ENCODE measurements at regions not wholly inside any gene's neighbourhood (a gene's known extent, or its start where the extent isn't known, plus 50 kb on each side); places are given as distances from the start of the nearest gene placed in this dataset.

- TF ChIP-seq CTCF (IDR thresholded peaks at IDR 0.05): no peak
- ATAC-seq (no peak), DNase-seq (no peak)
- intact Hi-C loops (cut with DNase I): no loop called here
- Histone ChIP-seq H3K4me3 (no peak overlapping the region), H3K4me1 (no peaks in the 10 kb centered on the region), H3K27ac (no peak overlapping the region), H3K36me3 (no peaks in the 10 kb centered on the region), H3K9me3 (no peaks in the 10 kb centered on the region), H3K27me3 (no peaks in the 10 kb centered on the region)
These were observed 207.0 kb downstream of the HTR7 start for GRCh38 chr10:90650858-90651257.

- Histone ChIP-seq H3K4me1 (no peaks in the 10 kb centered on the region), H3K9me3 (no peaks in the 10 kb centered on the region), H3K36me3 (no peaks in the 10 kb centered on the region), H3K27me3 (no peaks in the 10 kb centered on the region), H3K4me3 (no peak overlapping the region), H3K27ac (no peak overlapping the region)
- ATAC-seq (no peak), DNase-seq (no peak)
- TF ChIP-seq CTCF (IDR thresholded peaks at IDR 0.05): peak; percentile 19
- intact Hi-C loops (cut with DNase I): no loop called here
These were observed 205.3 kb downstream of the HTR7 start for GRCh38 chr10:90652519-90652918.

- H3K27ac ChIP-seq: no peak overlapping the region
- no peaks in the 10 kb centered on the region for H3K4me1 ChIP-seq
- DNase-seq (no peak), ATAC-seq (peak; percentile 15)
- no peaks in the 10 kb centered on the region for H3K9me3 ChIP-seq
- no peak overlapping the region for H3K4me3 ChIP-seq
- TF ChIP-seq CTCF (IDR thresholded peaks at IDR 0.05): no peak
- H3K36me3 ChIP-seq: no peaks in the 10 kb centered on the region
- intact Hi-C loops (cut with DNase I): no loop called here
- no peaks in the 10 kb centered on the region for H3K27me3 ChIP-seq
These were observed 199.0 kb downstream of the HTR7 start for GRCh38 chr10:90658791-90659190.

- H3K36me3 ChIP-seq: no peaks in the 10 kb centered on the region
- intact Hi-C loops (cut with DNase I): no loop called here
- H3K27me3 ChIP-seq: no peaks in the 10 kb centered on the region
- TF ChIP-seq CTCF (IDR thresholded peaks at IDR 0.05): no peak
- ATAC-seq (no peak), DNase-seq (no peak)
- no peaks in the 10 kb centered on the region for H3K9me3 ChIP-seq
- H3K4me1 ChIP-seq: no peaks in the 10 kb centered on the region
- no peak overlapping the region for H3K27ac ChIP-seq
- no peak overlapping the region for H3K4me3 ChIP-seq
These were observed 191.8 kb downstream of the HTR7 start for GRCh38 chr10:90665905-90666662.

- H3K9me3 ChIP-seq: no peaks in the 10 kb centered on the region
- H3K4me1 ChIP-seq: no peaks in the 10 kb centered on the region
- TF ChIP-seq CTCF (IDR thresholded peaks at IDR 0.05): no peak
- DNase-seq: no peak
- intact Hi-C loops (cut with DNase I): no loop called here
- H3K27ac ChIP-seq: no peak overlapping the region
- ATAC-seq: no peak
- no peak overlapping the region for H3K4me3 ChIP-seq
- H3K27me3 ChIP-seq: no peaks in the 10 kb centered on the region
- H3K36me3 ChIP-seq: no peaks in the 10 kb centered on the region
These were observed 183.4 kb downstream of the HTR7 start for GRCh38 chr10:90674461-90674860.

- Histone ChIP-seq H3K4me1 (no peaks in the 10 kb centered on the region), H3K27ac (no peak overlapping the region), H3K36me3 (no peaks in the 10 kb centered on the region), H3K9me3 (no peaks in the 10 kb centered on the region), H3K4me3 (no peak overlapping the region), H3K27me3 (no peaks in the 10 kb centered on the region)
- intact Hi-C loops (cut with DNase I): no loop called here
- no peak for TF ChIP-seq CTCF (IDR thresholded peaks at IDR 0.05)
- no peak for DNase-seq
- no peak for ATAC-seq
These were observed 182.9 kb downstream of the HTR7 start for GRCh38 chr10:90674928-90675327.
